GM21423 (cell line): ENCODE measurements at regions not wholly inside any gene's neighbourhood (a gene's known extent, or its start where the extent isn't known, plus 50 kb on each side); places are given as distances from the start of the nearest gene placed in this dataset.
"Not testable (repeated sequence)": the region's sequence is repeated elsewhere in the genome, so short reads cannot be mapped to it uniquely, and the experiment has no call there.

ENCODE experiments used
- ATAC-seq: cut with Tn5 transposase; IDR thresholded peaks from one replicate; pipeline ENCODE4 v1.9.1; 2021; ENCODE audit warnings: mild to moderate bottlenecking, moderate library complexity; ENCODE audit not compliant: unreplicated experiment

DNA sequence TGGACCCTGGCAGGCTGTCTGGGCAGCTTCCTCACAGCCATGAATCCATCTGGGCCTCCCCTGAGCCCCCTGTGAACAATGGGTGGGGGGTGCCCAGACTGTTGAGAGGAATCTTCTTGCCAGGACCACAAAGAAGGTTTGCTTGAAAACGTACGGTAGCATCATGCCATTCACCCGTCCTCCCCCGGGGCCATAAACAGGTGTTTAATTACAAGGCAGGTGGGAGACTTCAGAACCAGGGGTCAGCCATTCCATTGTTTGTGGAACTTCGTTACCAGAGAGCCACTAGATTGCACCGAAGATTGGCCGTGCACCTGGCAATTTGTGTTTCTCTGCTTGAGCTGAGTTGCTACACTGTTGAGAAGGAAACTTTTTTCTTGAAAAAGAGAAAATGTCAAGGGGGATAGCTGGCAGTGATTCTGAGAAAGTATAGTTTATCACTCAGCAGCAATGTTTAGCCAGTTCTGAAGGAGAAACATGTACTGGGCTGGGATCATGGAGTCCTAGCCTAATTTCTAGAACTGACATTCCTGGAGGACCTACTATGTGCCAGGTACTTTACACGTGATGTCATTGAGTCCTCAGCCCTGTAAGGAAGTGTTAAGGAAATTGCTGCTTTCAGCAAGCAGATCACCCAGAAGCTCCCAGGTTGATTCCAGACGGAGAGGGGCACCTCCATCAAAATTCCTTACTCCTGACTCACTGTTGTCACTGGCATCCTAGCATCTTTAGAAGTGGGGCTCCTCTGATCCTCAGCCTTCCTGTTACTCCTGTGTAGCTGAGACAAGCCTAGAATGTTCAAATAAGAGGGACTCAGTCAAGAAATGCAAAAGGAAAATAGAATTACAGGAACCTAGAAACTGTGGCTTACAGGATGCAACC is 103.8 kb upstream of the UBE2E1 start:
- no peak for ATAC-seq

DNA sequence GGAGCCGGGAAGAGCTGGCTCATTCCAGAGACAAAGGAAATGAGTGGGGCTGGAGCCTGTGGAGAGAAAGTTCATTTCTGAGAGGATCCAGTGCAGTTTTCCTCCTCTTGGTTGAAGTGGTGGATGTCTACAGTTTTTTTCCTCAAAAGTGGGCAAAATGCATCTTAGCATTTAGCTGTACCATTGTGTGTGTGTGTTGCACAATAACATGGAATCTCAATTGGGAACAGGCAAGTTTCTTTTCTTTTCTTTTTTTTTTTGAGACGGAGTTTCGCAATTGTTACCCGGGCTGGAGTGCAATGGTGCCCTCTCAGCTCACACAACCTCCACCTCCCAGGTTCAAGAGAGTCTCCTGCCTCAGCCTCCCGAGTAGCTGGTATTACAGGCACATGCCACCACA is 101.5 kb upstream of the UBE2E1 start:
- no peak for ATAC-seq

DNA sequence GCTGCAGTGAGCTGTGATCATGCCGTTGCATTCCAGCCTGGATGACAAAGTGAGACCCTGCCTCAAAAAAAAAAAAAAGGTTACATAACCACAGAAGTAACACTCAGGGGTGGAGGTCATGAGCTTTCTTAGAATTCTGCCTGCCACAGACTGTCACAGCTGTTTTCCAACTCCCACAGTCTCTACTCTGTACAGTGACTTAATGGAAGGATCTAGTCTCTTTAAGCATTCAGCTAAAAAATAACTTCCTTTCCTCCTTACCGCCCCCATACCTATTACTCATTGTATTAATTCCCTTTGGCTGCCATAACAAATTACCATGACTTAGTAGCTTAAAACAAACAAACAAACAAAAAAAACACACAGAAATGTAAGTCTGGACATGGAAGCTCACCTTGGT is 99.6 kb upstream of the UBE2E1 start:
- ATAC-seq: no peak

DNA sequence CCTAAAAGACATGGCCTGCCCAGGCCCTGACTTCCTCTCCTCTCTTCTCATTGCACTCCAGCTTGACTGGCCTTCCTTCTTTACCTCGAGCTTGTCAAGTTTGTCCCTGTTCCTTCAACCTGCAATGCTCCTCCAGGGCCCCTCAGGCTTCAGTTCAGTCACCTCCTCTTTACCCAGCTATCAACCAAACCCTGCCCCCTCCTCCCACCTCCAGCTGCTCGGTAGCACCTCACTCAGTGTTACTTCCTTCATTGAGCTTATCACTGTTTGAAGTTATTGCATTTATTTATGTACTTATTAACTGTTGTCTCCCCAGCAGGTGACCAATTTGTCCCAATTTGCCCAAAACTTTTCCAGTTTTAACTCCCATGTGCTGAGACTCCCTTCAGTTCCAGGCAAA is 95.8 kb upstream of the UBE2E1 start:
- ATAC-seq: no peak

DNA sequence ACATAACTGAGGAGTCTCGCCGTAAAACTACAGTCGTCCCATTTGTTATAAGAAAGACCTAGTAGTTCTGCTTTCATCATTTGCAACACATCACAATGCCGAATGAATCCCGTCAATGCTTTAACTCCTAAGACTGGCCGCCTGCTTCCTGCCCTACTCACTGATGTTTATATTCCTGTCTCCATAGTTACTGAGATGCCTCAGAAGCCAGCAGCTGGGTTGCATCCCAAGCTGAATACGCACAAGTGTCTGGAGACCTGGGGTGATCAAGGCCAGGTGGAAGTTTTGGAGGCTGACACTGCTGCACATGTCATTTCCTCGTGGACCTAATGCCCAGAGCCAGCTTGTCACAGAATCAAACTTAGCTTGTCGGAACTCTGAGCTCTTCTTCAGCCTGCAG is 95.2 kb upstream of the UBE2E1 start:
- no peak for ATAC-seq

GRCh38 chr3:23711916-23712494 is 93.8 kb upstream of the UBE2E1 start:
- no peak for ATAC-seq

- ATAC-seq: no peak
Measured at GRCh38 chr3:23712656-23713559, 92.8 kb upstream of the UBE2E1 start.

- no peak for ATAC-seq
Measured at GRCh38 chr3:23713641-23714040, 92.1 kb upstream of the UBE2E1 start.

GRCh38 chr3:23720059-23720458 is 85.7 kb upstream of the UBE2E1 start:
- no peak for ATAC-seq

DNA sequence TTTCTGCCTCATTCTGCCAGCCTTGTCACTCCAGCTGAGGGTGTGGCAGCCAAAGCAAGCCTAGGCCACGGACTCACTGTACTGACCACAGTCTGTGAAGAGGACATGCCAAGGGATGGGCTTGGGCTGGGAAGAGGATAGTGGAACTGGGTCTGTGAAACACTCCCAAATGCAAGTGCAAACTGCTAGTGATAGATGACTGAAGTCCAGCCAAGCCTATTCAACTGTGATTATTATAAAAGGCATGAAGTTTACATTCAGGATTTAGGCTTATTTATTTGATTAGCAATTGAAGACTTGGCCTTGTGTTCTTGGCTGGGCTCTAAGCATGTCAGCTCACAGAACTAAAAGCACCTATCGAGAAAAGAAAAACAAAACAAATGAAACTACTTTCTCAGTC is 84.9 kb upstream of the UBE2E1 start:
- ATAC-seq: no peak

DNA sequence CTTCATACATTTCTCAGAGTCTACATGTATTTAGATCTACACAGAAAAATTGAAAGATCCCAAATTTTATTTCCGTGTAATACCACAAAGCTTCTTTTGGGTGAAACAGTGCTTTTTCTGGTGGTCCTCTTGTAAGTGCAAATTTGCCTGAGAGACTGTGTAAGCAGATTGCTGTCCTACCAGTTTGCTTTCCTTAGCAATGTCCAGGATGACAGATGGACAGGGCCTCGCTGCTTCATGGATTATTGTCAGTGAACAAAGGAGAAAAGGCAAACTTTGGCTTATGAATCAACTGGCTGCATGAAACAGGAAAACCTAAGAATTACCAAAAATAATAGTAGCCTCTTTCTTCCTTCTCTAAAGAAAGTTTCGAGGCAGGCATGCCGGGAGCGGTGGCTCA is 82.6 kb upstream of the UBE2E1 start:
- no peak for ATAC-seq

DNA sequence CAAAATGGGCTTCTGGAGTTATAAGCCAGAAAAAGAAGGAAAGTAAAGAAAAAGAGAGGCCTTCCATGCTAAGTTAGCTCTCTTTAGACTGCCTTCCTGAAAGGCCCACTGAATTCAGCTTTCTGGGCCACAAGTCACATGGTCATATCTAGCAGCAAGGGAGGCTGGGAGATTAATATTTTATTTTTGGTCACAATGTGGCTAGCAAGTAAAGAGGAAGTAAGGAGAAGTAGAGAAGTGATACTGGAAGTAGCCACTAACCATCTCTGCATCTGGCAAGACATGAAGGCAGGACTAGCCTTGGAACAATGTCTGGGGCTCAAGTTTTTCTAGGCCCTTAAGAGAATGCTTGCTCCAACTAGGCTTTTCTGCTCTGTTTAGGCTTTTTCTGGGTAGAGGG is 81.8 kb upstream of the UBE2E1 start:
- ATAC-seq: peak; percentile 61

GRCh38 chr3:23726811-23727548 is 78.8 kb upstream of the UBE2E1 start:
- ATAC-seq: peak; percentile 72

GRCh38 chr3:23728601-23729117 is 77.1 kb upstream of the UBE2E1 start:
- ATAC-seq: no peak

DNA sequence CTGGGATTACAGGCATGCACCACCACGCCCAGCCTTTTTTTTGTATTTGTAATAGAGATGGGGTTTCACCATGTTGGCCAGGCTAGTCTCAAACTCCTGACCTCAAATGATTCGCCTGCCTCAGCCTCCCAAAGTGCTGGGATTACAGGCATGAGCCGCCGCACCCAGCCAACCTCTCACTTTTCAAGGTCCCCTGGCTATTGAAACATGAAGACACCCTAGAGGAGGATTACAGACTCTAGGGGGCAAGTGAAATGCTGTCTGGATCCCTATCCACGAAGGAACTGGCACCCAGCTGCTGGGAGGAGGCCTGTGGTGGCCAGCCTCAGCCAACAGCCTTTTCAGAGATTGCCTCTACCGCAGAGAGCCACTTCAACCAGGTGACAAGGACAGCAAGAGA is 76.4 kb upstream of the UBE2E1 start:
- ATAC-seq: not testable (repeated sequence)

DNA sequence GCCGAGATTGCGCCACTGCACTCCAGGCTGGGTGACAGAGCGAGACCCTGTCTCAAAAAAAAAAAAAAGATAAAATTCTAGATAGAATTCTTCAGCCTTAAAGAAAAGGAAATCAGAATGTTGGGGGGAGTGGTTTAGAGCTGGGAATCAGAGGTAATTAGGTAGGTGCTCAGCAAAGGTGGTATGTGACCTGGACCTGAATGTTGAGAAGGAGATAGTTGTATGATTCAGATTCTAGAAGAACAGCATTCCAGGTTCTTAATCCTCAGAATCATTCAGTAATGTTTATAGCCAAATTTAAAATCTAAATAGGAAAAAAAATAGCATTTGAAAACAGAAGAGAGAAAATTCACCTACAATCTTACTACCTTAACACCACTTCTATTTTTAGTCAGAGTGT is 71.3 kb upstream of the UBE2E1 start:
- no peak for ATAC-seq

DNA sequence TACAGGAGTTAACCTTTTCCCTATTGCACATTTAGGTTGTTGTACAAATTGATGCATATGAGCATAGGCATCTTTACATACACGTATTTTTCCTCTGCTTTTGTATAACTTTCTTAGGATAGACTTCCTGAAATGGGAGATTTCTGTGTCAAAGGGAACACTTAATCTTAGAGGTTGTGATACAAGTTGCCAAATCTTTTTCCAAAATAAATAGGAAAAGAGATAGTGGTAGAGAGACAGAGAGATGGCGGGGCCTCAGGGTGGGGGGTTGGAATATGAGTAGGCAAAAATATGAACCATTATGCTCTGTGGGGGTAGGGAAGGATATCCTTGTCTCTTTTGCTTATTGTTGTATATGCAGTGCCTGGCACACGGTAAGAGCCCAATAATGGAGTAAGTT is 70.7 kb upstream of the UBE2E1 start:
- no peak for ATAC-seq

DNA sequence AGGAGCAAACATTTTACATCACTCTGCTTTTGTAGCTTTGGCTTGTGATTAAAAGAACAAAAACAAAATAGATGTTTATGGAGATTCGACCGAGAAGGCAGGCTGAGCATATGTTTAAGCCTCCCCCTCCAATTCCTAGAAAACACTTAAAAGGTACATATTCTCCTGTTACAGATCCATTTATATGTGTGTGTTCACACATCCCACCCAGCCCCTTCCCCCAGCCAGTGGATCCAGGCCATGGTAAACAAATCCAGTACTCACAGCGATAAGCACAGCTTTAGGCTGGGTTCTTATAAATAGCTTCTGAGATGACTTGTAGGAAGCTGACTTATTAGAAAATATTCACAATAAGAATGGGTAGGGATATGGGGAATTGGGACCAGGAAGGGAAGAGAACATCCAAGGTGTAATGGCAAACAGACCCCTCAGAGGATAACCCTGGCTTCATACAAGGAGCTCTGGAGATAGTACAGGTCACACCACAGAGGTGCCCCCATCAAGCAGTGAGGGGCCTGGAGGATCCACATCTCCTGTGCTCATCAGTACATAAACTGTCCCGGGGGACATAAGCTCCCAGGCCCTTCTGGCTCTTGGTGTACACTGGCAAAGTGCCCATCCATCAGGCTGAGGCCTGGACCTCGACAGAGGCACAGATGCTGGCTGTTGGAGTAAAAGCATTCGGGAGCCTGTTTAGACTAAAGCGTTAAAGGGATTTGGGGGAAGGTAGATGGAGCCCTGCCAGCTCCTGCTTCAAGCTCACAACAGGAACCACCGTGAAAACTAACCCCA is 70.0 kb upstream of the UBE2E1 start:
- ATAC-seq: no peak

- ATAC-seq: no peak
Measured at GRCh38 chr3:23738944-23739343, 66.8 kb upstream of the UBE2E1 start.

GRCh38 chr3:23739536-23739935 is 66.2 kb upstream of the UBE2E1 start:
- no peak for ATAC-seq
